ENCODE measurements at regions not wholly inside any gene's neighbourhood (a gene's known extent, or its start where the extent isn't known, plus 50 kb on each side); places are given as distances from the start of the nearest gene placed in this dataset.

DNA sequence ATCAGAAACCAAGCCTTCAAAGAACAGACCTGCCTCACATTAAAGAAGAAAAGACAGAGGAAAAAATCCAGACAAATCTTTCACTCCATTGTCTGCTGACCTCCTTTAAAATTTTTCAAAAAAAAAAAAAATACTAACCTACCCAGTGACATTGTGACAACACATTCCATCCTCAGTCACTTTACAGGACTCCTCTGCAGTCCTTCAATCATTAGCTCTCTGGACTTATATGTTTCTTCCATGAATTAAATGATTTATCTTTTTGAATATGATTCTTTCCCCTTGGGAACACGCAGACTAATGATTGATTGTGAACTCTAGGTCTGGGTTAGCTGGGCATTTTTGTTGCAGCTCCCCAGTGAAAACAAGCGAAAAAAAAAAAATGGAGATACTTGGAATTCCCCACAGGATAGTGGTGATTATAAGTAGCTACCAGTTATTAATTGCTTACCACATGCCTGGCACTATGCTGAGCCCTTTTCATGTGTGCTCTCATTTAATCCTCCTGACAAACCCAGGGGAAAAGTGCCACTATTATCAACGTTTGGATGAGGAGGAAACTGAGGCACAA lies 261.3 kb upstream of the NCKAP5 start:
- TF ChIP-seq EP300 (conservative IDR thresholded peaks at IDR 0.05; ENCODE audit: poor library complexity, severe bottlenecking): no peak
- TF ChIP-seq, protein P1, sequence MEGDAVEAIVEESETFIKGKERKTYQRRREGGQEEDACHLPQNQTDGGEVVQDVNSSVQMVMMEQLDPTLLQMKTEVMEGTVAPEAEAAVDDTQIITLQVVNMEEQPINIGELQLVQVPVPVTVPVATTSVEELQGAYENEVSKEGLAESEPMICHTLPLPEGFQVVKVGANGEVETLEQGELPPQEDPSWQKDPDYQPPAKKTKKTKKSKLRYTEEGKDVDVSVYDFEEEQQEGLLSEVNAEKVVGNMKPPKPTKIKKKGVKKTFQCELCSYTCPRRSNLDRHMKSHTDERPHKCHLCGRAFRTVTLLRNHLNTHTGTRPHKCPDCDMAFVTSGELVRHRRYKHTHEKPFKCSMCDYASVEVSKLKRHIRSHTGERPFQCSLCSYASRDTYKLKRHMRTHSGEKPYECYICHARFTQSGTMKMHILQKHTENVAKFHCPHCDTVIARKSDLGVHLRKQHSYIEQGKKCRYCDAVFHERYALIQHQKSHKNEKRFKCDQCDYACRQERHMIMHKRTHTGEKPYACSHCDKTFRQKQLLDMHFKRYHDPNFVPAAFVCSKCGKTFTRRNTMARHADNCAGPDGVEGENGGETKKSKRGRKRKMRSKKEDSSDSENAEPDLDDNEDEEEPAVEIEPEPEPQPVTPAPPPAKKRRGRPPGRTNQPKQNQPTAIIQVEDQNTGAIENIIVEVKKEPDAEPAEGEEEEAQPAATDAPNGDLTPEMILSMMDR (IDR thresholded peaks at IDR 0.05; ENCODE audit: poor library complexity, severe bottlenecking): no peak
